Neuron (in vitro differentiated cells): ENCODE measurements at regions not wholly inside any gene's neighbourhood (a gene's known extent, or its start where the extent isn't known, plus 50 kb on each side); places are given as distances from the start of the nearest gene placed in this dataset.

ENCODE experiments used
- H2AFZ ChIP-seq: one replicate; pipeline ENCODE4 v1.6.1; 2013; ENCODE audit warnings: low read depth, mild to moderate bottlenecking, inconsistent platforms, low read length, moderate library complexity
- H3K27me3 ChIP-seq: one replicate; pipeline ENCODE4 v1.6.1; 2013; ENCODE audit warnings: low read length; ENCODE audit not compliant: insufficient read depth
- H3K36me3 ChIP-seq: one replicate; pipeline ENCODE4 v1.6.1; 2013; ENCODE audit warnings: low read length; ENCODE audit not compliant: insufficient read depth
- H3K4me1 ChIP-seq: one replicate; pipeline ENCODE4 v1.6.1; 2013; ENCODE audit warnings: low read length; ENCODE audit not compliant: insufficient read depth
- H3K4me3 ChIP-seq: 2 replicates; pipeline ENCODE4 v1.5.1; 2013; ENCODE audit warnings: mild to moderate bottlenecking, low read length, moderate library complexity
- H3K9me3 ChIP-seq: one replicate; pipeline ENCODE4 v1.6.1; 2013; ENCODE audit warnings: low read length

- no peak overlapping the region for H2AFZ ChIP-seq
- H3K9me3 ChIP-seq, result no peaks in the 10 kb centered on the region
- peaks cover 9% of the 10 kb centered on the region for H3K36me3 ChIP-seq
- H3K4me3 ChIP-seq, result no peak overlapping the region
- H3K4me1 ChIP-seq, result peaks cover 4% of the 10 kb centered on the region
- H3K27me3 ChIP-seq, result no peaks in the 10 kb centered on the region
These were observed 71.0 kb downstream of the RFLNA start for GRCh38 chr12:124365726-124366430.
